NB4 (cell line): ENCODE measurements at regions not wholly inside any gene's neighbourhood (a gene's known extent, or its start where the extent isn't known, plus 50 kb on each side); places are given as distances from the start of the nearest gene placed in this dataset.

Experiments
- CTCF ChIP-seq: IDR thresholded peaks from one replicate; pipeline ENCODE4 v1.5.1; 2012; ENCODE audit warnings: low read depth, low read length
- MAX ChIP-seq: IDR thresholded peaks from 2 replicates; pipeline ENCODE4 v1.6.1; 2011; ENCODE audit warnings: low read depth, low read length

- TF ChIP-seq CTCF (no peak), MAX (no peak)
Observed at GRCh38 chr6:104306211-104306610, 553.5 kb downstream of the HACE1 start.
